Stimulated activated CD4-positive, alpha-beta T cell treated with anti-CD3 and anti-CD28 coated beads, TNF-alpha, amount 100 ng/mL, for 1 hour (primary cell): ENCODE measurements at regions not wholly inside any gene's neighbourhood (a gene's known extent, or its start where the extent isn't known, plus 50 kb on each side); places are given as distances from the start of the nearest gene placed in this dataset.

Source experiments
- DNase-seq, 3 donors: peaks; one replicate each; pipeline ENCODE4 v3.0.0-alpha.2; 2020; ENCODE audit warnings: low read depth in 3 of 3, low spot score in 1 of 3

GRCh38 chr2:5444854-5445253 is 247.3 kb upstream of the SOX11 start:
- no peak for DNase-seq

- DNase-seq, result no peak
Measured at GRCh38 chr2:5449867-5450266, 242.3 kb upstream of the SOX11 start.

GRCh38 chr2:5453220-5454050 is 238.7 kb upstream of the SOX11 start:
- no peak for DNase-seq

GRCh38 chr2:5454051-5454390 is 238.2 kb upstream of the SOX11 start:
- DNase-seq, result no peak

- DNase-seq, result no peak
Measured at GRCh38 chr2:5459041-5459440, 233.1 kb upstream of the SOX11 start.

GRCh38 chr2:5464657-5465056 is 227.5 kb upstream of the SOX11 start:
- DNase-seq, result no peak

- DNase-seq, result no peak
Measured at GRCh38 chr2:5465859-5466258, 226.3 kb upstream of the SOX11 start.

- no peak for DNase-seq
Measured at GRCh38 chr2:5467178-5467905, 224.8 kb upstream of the SOX11 start.

GRCh38 chr2:5472673-5473072 is 219.5 kb upstream of the SOX11 start:
- DNase-seq, result no peak

GRCh38 chr2:5473635-5474034 is 218.5 kb upstream of the SOX11 start:
- no peak for DNase-seq

- DNase-seq, result no peak
Measured at GRCh38 chr2:5474716-5475115, 217.5 kb upstream of the SOX11 start.

- DNase-seq, result no peak
Measured at GRCh38 chr2:5479265-5479928, 212.8 kb upstream of the SOX11 start.

GRCh38 chr2:5482929-5483331 is 209.3 kb upstream of the SOX11 start:
- DNase-seq, result no peak

GRCh38 chr2:5484868-5485267 is 207.3 kb upstream of the SOX11 start:
- no peak for DNase-seq

GRCh38 chr2:5491523-5491922 is 200.7 kb upstream of the SOX11 start:
- no peak for DNase-seq

- no peak for DNase-seq
Measured at GRCh38 chr2:5493256-5493655, 198.9 kb upstream of the SOX11 start.

GRCh38 chr2:5494212-5494611 is 198.0 kb upstream of the SOX11 start:
- no peak for DNase-seq

GRCh38 chr2:5495586-5495985 is 196.6 kb upstream of the SOX11 start:
- DNase-seq, result no peak

- DNase-seq, result no peak
Measured at GRCh38 chr2:5497874-5498273, 194.3 kb upstream of the SOX11 start.

GRCh38 chr2:5501807-5502206 is 190.4 kb upstream of the SOX11 start:
- DNase-seq, result no peak

GRCh38 chr2:5502385-5502784 is 189.8 kb upstream of the SOX11 start:
- no peak for DNase-seq

- no peak for DNase-seq
Measured at GRCh38 chr2:5504756-5505155, 187.4 kb upstream of the SOX11 start.
